NCI-H1436 (cell line): ENCODE measurements at regions not wholly inside any gene's neighbourhood (a gene's known extent, or its start where the extent isn't known, plus 50 kb on each side); places are given as distances from the start of the nearest gene placed in this dataset.
A peak's percentile ranks its signal among the peaks of the same experiment; 100 is the strongest.

ENCODE experiments used
- DNase-seq: peaks from one replicate; lab custom pipeline; 2025; lab: John Stamatoyannopoulos, UW

DNA sequence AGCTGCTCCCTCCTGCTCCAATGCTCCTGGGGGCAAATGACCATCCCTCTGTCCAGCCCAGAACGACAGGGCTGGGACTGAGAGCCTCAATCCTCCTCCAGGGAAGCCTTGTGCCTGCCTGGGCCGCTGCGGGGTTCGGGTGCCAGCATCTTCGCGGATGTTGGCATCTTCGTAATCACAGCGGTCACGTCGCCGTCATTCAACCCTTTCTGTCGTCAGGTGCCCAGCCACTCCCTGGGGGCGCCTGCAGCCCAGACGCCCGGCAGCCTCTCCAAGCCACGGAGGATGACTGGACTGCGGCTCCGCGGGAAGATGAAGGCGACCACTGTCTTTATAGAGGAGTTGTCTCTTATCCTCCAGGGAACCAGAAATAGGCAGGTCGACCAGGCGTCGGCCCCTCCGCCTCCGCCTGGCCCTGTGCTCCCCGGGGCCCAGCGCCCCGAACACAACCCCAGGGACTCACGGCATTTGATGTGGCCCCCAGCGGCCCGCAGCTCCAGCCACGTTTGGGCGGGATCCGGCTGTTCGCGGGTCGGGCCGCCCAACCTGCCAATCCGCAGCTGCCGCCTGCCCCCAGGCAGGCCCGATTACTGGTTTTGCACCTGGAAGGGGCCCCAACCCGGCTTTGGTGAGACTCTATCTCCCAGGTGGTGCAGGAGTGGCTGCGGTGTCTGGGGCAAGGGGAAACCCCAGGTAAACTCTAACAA lies 113.9 kb downstream of the THNSL2 start:
- no peak for DNase-seq

- DNase-seq = no peak
These were observed 111.4 kb downstream of the THNSL2 start for GRCh38 chr2:88281302-88282217.

DNA sequence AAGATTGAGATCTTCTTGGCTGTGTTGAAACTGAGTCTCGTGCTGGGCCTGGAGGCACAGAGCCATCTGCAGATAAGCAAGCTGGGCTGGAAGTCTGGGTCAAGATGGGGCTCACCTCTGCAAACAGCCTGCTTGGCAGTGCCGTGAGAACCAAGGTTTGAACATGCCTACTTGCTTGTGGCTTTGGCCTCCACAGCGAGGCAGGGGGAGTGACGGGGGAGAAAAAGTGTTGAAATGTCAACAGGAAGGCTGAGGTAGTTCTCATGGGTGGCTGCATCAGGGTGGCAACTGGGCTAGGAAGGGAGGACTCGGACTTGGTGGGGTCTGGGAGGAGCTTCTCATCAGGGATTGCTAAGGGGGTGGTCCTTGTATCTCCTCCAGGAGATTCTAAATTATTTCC lies 99.7 kb downstream of the THNSL2 start:
- no peak for DNase-seq

DNA sequence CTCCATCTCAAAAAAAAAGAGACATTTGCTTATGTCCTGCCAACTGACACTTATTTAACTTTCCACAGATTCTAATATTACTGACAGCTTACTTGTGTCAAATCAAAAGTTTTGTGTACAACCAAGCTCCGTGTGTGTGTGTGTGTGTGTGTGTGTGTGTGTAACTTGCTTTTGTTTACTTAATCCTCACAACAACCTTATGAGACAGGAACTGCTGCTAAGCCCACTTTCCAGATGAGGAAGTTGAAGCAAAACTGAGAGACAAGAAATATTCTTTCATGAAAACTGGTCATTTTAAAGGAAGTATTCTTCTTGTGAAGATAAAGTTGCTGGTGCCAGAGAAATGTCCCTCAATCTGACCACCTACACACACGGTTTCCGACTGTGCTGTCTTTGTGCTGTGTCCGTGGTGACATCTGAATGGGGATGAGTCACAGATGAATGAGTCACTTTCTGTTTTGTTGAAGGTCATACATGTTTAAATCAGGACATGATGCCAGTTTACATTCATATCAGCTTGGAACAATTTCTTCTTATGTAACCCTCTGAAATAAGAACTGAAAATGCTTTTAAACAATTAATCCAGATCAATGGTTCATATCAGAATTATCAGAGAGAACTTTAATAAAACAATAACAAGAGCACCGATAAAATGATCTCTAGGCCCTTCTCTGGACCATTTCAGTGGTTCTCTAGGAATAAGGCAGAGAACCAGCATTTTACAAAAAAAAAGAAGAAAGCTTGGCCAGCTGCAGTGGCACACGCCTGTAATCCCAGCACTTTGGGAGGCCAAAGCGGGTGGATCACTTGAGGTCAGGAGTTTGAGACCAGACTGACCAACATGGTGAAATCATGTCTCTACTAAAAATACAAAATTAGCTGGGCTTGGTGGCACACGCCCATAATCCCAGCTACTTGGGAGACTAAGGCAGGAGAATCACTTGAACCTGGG lies 95.5 kb downstream of the THNSL2 start:
- DNase-seq = no peak

GRCh38 chr2:88263861-88264260 lies 93.7 kb downstream of the THNSL2 start:
- DNase-seq = no peak

- no peak for DNase-seq
These were observed 91.6 kb downstream of the THNSL2 start for GRCh38 chr2:88261725-88262124.

DNA sequence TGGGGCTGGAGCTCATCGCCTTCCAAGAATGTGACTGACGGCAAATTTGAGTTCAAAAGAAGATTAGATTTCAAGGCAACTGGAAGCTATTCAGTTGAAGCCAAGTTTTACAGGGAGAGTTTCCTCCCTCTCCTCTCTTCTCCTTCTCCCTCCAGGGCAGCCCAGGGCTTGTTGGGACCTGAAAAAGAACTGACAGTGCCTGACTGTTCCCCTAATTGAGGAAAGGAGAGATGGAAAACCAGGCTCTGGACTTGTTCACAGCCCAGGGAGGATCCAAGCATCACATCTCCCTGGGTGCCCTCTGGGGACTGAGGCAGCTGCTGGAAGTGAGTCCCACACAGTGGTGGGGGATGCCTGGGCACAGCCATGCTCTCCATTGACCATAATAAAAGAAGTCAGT lies 88.1 kb downstream of the THNSL2 start:
- peak; percentile 29 for DNase-seq

- no peak for DNase-seq
These were observed 84.4 kb downstream of the THNSL2 start for GRCh38 chr2:88254437-88255091.

DNA sequence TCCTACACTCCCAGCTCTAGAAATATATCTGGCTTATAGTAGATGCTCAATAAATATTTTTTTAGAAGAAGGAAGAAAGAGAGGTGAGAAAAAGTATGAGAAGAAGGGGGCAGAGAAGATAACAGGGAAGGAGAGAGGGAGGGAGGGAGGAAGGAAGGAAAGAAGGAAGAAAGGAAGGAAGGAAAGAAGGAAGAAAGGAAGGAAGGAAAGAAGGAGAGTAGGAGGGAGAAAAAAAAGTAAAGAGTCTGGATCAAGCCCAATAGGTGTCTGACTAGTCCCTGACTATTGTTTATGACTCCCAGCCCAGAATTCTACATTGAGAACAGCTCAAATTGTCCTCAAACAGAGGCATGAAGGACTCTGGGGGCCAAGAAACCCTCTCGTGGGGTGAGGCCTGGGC lies 83.9 kb downstream of the THNSL2 start:
- no peak for DNase-seq

DNA sequence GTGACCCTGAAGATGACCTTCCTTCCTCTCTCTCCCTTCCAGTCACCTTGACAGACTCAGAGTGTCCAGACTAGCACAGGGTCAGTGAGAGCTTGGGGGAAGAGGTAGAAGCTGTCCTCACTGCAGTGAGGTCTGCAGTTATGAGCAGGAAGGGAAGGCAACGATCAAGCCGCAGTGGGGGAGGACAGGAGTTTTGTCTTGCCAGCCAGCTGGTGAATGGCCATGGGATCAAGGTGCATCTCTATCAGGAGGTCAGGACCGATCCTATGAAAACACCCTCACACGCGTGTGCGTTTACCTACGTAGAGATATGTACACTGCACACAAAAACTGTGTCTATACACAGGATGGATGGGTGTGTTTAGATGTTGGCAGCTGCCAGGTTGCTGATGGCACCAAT lies 83.2 kb downstream of the THNSL2 start:
- DNase-seq = no peak

DNA sequence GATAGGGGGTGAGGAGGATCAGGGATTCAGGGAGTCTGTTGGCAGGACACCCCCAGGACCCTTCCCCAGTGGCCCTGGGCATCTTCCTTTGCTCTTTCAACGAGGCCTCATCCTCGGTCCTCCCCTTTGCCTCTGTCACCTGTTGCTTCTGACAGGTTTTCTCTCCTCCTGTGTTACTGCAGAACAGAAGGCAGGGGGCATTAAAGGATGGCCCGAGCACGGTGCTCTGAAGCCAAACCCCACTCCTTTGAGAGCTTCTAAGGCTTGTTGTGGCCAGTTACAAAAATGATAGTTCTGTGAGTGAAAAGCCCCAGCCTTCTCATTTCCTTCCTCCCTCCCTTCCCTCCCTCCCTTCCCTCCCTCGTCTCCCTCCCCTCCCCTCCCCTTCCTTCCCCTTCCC lies 82.5 kb downstream of the THNSL2 start:
- no peak for DNase-seq

GRCh38 chr2:88252111-88252510 lies 82.0 kb downstream of the THNSL2 start:
- no peak for DNase-seq

DNA sequence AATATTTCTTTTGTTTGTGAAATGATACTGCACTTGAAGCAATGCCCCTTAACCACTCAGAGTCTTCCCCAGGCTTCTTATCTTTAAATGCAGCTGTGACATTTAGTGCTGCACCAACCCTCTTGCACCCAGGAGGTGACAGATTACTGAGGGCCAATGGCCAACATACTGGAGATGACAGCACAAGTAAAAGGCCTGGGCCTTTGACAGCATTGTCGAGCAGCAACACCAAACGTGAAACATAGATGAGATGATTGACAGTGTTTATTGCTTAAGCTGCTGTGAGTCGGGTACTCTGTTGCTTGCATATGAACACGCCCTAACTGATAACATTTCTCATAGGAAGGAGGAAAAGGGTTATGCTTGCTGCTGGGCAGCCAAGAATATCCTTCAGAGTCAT lies 80.3 kb downstream of the THNSL2 start:
- DNase-seq = no peak

DNA sequence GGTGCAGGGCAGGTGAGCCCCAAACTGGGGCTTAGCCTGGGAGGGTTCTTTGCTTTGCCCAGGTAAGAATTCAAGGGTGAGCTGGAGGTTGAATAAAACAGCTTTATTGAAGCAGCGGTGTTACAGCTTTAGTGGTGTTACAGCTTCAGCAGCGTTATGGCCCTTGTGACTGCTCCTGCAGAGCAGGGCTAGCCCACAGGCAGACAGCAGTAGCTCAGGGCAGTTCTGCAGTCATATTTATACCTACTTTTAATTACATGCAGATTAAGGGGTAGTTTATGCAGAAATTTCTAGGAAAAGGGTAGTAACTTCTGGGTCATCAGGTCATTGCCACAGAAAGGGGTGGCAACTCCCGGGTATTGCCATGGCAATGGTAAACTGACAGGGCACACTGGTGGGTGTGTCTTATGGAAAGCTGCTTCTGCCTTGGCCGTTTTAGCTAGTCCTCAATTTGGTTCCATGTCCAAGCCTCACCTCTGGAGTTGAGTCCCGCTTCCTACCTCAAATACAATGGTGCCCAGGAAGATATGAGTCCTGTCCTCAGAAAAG lies 78.2 kb downstream of the THNSL2 start:
- no peak for DNase-seq

DNA sequence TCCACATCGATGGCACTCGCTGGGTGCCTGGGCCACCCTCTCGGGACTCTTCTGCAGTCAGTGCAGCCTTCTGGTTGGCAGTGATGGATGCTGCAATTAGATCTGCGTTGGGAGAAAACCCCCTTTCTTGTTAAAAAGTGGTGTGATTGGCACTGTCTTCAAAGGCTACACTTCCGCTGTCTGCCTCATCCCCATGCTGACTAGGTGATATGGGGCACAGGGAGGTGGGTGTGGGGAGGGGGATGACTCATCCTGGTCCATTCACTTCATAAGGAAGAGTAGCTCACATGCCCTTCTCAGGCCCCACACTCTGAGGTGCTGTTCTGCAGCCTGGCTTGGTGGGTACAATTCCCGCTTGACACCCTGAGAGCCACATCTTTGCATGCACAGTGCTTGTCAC lies 77.4 kb downstream of the THNSL2 start:
- DNase-seq = no peak

GRCh38 chr2:88245109-88245508 lies 75.0 kb downstream of the THNSL2 start:
- no peak for DNase-seq

GRCh38 chr2:88239781-88240180 lies 69.6 kb downstream of the THNSL2 start:
- no peak for DNase-seq

- DNase-seq = no peak
These were observed 66.5 kb downstream of the THNSL2 start for GRCh38 chr2:88236666-88237065.
